ENCODE measurements at regions not wholly inside any gene's neighbourhood (a gene's known extent, or its start where the extent isn't known, plus 50 kb on each side); places are given as distances from the start of the nearest gene placed in this dataset.

DNA sequence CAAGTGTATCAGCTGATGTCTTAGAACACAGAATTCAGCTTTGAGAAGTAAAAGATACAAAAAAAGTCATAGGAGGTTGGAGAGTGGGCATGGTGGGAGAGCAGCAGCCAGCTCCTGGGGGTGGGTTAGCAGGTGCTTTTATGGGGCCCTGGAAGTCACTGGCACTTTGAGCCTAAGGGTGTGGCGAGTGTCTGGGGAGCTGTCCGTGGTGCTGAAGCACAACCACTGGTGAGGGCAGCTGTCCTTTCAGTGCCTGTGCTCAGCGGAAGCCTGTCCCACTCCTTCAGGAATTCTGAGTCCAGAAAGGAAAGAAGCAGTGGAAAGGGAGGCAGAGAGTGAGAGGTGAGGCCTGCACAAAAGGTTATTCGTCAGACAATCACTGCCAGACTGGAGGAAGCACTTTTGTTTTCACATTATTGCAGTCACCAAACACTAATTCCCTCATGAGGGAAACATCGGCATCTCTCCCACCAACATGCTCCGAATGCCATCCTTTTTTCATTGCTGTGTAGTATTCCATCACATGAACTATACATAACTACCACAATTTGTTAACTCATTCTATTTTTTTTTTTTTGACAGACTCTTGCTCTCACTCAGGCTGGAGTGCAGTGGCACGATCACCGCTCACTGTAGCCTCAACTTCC, 59.4 kb upstream of the RAPGEF1 start:
- Histone ChIP-seq H3K9me3 (ENCODE audit: control insufficient read depth in 1 of 2, insufficient read depth in 1 of 2, low read length in 2 of 2) (peaks cover 0 to 24% of the 10 kb centered on the region in 2 experiments), H3K27ac (ENCODE audit: low read depth in 1 of 2, low read length in 2 of 2) (no peak overlapping the region), H3K4me3 (ENCODE audit: low read length) (no peak overlapping the region), H3K36me3 (ENCODE audit: insufficient read depth, low read length) (no peaks in the 10 kb centered on the region), H3K27me3 (ENCODE audit: control insufficient read depth in 1 of 2, insufficient read depth in 2 of 2, low read length in 2 of 2) (peaks cover 0 to 4% of the 10 kb centered on the region in 2 experiments), H3K4me1 (ENCODE audit: insufficient read depth, low read length) (no peaks in the 10 kb centered on the region)
- Mint-ChIP-seq H3K36me3 (ENCODE audit: low read depth) (no peaks in the 10 kb centered on the region), H3K27me3 (peaks cover 64% of the 10 kb centered on the region), H3K27ac (no peak overlapping the region), H3K4me1 (ENCODE audit: low read depth) (no peaks in the 10 kb centered on the region), H3K4me3 (no peak overlapping the region), H3K9me3 (peaks cover 4% of the 10 kb centered on the region)
- intact Hi-C loops (cut with DNase I, micrococcal nuclease): loop anchor here in 1 of 2 experiments (2.0 kb wide), 1 partner anchor 24 kb away; no protein-coding TSS in a partner anchor
- TF ChIP-seq, protein P1, sequence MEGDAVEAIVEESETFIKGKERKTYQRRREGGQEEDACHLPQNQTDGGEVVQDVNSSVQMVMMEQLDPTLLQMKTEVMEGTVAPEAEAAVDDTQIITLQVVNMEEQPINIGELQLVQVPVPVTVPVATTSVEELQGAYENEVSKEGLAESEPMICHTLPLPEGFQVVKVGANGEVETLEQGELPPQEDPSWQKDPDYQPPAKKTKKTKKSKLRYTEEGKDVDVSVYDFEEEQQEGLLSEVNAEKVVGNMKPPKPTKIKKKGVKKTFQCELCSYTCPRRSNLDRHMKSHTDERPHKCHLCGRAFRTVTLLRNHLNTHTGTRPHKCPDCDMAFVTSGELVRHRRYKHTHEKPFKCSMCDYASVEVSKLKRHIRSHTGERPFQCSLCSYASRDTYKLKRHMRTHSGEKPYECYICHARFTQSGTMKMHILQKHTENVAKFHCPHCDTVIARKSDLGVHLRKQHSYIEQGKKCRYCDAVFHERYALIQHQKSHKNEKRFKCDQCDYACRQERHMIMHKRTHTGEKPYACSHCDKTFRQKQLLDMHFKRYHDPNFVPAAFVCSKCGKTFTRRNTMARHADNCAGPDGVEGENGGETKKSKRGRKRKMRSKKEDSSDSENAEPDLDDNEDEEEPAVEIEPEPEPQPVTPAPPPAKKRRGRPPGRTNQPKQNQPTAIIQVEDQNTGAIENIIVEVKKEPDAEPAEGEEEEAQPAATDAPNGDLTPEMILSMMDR (IDR thresholded peaks at IDR 0.05): no peak
- POLR2A ChIA-PET: no interaction called here
- CTCF ChIA-PET: no interaction called here
- DNase-seq (peak; percentile 22 to 70 (median 46)), ATAC-seq (ENCODE audit: poor library complexity) (no peak)

DNA sequence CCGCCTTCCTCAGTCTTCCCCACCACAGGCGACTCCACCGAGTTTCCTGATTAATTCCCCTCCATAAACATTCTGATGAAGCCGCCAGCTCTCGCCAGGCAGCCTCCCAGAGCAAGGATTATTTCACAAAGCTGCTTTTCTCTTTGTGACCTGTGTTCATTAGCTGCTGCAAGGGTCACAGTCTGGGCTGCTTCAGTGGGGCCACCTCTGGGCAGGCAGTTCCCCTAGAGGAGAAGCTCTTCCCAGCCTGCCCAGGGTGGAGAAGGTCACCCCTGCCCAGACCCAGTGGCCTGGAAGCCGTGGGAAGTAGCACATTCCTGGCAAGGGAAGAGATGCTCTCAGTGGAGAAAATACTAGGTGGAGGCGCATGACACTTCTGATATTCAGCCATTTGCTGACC, 58.4 kb upstream of the RAPGEF1 start:
- DNase-seq (no peak), ATAC-seq (ENCODE audit: poor library complexity) (no peak)
- intact Hi-C loops (cut with DNase I, micrococcal nuclease): loop anchor here in 1 of 2 experiments (2.0 kb wide), 1 partner anchor 23 kb away; no protein-coding TSS in a partner anchor
- H3K4me1 ChIP-seq (ENCODE audit: insufficient read depth, low read length): no peaks in the 10 kb centered on the region
- ChIA-PET CTCF (no interaction called here), POLR2A (no interaction called here)
- H3K27ac ChIP-seq (ENCODE audit: low read depth in 1 of 2, low read length in 2 of 2): no peak overlapping the region
- H3K36me3 ChIP-seq (ENCODE audit: insufficient read depth, low read length): no peaks in the 10 kb centered on the region
- Mint-ChIP-seq H3K36me3 (ENCODE audit: low read depth) (no peaks in the 10 kb centered on the region), H3K27ac (no peak overlapping the region), H3K4me1 (ENCODE audit: low read depth) (no peaks in the 10 kb centered on the region), H3K9me3 (peaks cover 4% of the 10 kb centered on the region), H3K27me3 (peaks cover 60% of the 10 kb centered on the region), H3K4me3 (no peak overlapping the region)
- H3K9me3 ChIP-seq (ENCODE audit: control insufficient read depth in 1 of 2, insufficient read depth in 1 of 2, low read length in 2 of 2): peaks cover 0 to 20% of the 10 kb centered on the region in 2 experiments
- H3K4me3 ChIP-seq (ENCODE audit: low read length): no peak overlapping the region
- TF ChIP-seq, protein P1 (IDR thresholded peaks at IDR 0.05): no peak
- no peaks in the 10 kb centered on the region for H3K27me3 ChIP-seq (ENCODE audit: control insufficient read depth in 1 of 2, insufficient read depth in 2 of 2, low read length in 2 of 2)

DNA sequence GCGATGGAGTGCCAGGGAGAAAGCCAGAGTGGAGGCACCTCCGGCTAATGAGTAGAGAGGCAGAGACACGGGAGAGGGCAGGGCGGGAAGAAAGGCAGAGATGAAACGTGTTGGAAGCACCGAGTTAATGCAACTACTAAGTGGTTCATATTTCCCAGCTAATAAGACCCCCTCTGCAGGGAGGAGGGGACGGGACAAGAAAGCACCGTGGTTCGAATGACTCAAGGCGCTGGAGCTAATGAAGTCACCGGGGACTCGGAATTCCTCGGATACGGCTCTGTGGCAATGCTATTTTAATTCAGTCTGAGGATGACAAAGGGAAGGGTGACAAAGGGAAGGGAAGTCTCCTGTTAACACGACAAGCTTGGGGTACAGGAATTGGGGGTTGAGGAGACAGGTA, 54.5 kb upstream of the RAPGEF1 start:
- ATAC-seq (ENCODE audit: poor library complexity) (no peak), DNase-seq (no peak)
- Histone ChIP-seq H3K27ac (ENCODE audit: low read depth in 1 of 2, low read length in 2 of 2) (no peak overlapping the region), H3K4me1 (ENCODE audit: insufficient read depth, low read length) (no peaks in the 10 kb centered on the region), H3K36me3 (ENCODE audit: insufficient read depth, low read length) (no peaks in the 10 kb centered on the region), H3K27me3 (ENCODE audit: control insufficient read depth in 1 of 2, insufficient read depth in 2 of 2, low read length in 2 of 2) (peaks cover 0 to 4% of the 10 kb centered on the region in 2 experiments), H3K9me3 (ENCODE audit: control insufficient read depth in 1 of 2, insufficient read depth in 1 of 2, low read length in 2 of 2) (peaks cover 0 to 20% of the 10 kb centered on the region in 2 experiments), H3K4me3 (ENCODE audit: low read length) (no peak overlapping the region)
- Mint-ChIP-seq H3K4me1 (ENCODE audit: low read depth) (no peaks in the 10 kb centered on the region), H3K9me3 (peaks cover 4% of the 10 kb centered on the region), H3K4me3 (no peak overlapping the region), H3K27me3 (peaks cover 48% of the 10 kb centered on the region), H3K27ac (no peak overlapping the region), H3K36me3 (ENCODE audit: low read depth) (no peaks in the 10 kb centered on the region)
- CTCF ChIA-PET: no interaction called here
- POLR2A ChIA-PET: no interaction called here
- intact Hi-C loops (cut with DNase I, micrococcal nuclease): no loop called here
- TF ChIP-seq, protein P1 (IDR thresholded peaks at IDR 0.05): no peak
